ENCODE measurements at regions not wholly inside any gene's neighbourhood (a gene's known extent, or its start where the extent isn't known, plus 50 kb on each side); places are given as distances from the start of the nearest gene placed in this dataset.

DNA sequence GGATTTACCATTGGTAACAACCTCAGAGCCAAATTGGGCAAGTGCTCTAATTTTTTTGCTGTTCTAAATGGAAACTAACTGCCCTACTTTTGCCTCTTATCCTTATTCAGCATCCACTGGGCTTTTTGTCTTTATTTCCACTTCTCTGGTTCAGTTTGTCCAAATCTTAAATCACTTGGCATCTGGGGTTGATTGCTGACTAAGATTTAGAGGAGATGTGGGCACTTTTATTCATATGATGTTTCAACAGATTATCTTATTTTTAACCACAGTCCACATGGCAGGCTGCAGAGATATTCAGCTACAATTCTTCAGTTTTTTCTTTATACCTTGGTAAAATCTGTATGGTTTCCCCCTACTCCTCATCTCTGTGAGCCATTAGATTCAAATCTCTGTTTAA lies 1161.4 kb upstream of the PCDH7 start:
- TF ChIP-seq, protein P1, sequence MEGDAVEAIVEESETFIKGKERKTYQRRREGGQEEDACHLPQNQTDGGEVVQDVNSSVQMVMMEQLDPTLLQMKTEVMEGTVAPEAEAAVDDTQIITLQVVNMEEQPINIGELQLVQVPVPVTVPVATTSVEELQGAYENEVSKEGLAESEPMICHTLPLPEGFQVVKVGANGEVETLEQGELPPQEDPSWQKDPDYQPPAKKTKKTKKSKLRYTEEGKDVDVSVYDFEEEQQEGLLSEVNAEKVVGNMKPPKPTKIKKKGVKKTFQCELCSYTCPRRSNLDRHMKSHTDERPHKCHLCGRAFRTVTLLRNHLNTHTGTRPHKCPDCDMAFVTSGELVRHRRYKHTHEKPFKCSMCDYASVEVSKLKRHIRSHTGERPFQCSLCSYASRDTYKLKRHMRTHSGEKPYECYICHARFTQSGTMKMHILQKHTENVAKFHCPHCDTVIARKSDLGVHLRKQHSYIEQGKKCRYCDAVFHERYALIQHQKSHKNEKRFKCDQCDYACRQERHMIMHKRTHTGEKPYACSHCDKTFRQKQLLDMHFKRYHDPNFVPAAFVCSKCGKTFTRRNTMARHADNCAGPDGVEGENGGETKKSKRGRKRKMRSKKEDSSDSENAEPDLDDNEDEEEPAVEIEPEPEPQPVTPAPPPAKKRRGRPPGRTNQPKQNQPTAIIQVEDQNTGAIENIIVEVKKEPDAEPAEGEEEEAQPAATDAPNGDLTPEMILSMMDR (optimal IDR thresholded peaks at IDR 0.05 in 1 of 3, IDR thresholded peaks at IDR 0.05 in 1 of 3, conservative IDR thresholded peaks at IDR 0.05 in 1 of 3; ENCODE audit: extremely low read depth in 1 of 3, insufficient read depth in 2 of 3, low read length in 3 of 3), result no peak
- no peak for TF ChIP-seq EZH2 (IDR thresholded peaks at IDR 0.05; ENCODE audit: low read length)

Measured in keratinocyte (primary cell).